GM21390 (cell line): ENCODE measurements at regions not wholly inside any gene's neighbourhood (a gene's known extent, or its start where the extent isn't known, plus 50 kb on each side); places are given as distances from the start of the nearest gene placed in this dataset.

ENCODE experiments used
- ATAC-seq: cut with Tn5 transposase; IDR thresholded peaks from one replicate; pipeline ENCODE4 v1.9.1; 2021; ENCODE audit not compliant: unreplicated experiment

DNA sequence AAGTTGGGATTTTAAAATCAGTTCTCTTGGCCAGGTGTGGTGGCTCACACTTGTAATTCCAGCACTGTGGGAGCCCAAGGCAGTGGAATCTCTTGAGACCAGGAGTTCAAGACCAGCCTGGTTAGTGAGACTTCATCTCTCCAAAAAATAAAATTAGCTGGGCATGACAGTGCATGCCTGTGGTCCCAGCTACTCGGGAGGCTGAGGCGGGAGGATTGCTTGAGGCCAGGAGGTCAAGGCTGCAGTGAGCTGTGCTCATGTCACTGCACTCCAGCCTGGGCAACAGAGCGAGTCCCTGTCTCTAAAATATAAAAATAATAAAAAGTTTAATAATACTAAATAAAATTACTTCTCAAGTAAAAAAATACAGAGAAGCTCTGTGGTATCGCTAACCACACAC, 77.5 kb downstream of the FOXA2 start:
- ATAC-seq = no peak

DNA sequence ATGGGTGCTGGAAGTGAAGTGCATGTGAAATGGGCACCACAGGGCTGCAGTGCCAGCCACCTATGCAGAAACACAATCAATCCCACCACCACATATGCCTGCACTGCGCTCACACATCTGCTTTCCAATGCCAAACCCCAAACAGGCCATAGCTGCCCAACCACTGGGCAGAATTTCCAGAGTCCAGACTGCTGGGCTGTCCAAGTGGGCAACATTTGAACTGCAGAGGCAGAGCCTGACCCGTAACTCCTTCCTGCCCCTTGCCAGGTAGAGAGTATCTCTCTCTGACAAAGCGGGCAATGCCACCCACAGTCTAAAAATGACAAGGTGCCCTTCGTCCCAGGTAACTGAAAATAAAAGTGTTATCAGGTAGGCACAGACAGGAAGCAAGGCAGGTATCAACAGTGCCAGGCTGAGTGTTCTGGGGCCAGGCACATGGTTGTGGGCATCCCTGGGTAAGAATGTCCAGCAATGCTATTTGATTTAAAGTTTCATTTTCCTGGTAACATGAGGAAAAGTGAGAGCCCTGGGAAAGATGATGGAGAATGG, 79.5 kb downstream of the FOXA2 start:
- ATAC-seq = no peak

DNA sequence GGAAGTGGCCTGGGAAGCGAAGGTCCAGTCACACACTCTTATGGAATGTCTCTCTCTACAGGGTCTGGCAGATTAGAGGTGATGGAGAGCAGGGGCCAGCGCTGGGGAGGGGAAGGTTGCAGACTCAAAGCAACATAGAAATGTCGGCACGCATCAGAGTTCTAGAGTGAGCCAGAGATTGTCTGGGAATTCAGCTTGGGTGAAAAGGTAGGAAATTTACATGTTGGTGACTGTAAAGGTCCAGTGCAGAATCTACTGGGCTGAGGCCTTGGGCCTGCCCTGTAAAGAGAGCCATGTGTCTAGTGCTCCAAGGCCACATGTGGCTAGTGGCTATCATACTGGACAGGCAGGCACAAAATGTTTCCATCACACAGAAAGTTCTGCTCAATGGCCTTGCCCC, 80.8 kb downstream of the FOXA2 start:
- no peak for ATAC-seq

DNA sequence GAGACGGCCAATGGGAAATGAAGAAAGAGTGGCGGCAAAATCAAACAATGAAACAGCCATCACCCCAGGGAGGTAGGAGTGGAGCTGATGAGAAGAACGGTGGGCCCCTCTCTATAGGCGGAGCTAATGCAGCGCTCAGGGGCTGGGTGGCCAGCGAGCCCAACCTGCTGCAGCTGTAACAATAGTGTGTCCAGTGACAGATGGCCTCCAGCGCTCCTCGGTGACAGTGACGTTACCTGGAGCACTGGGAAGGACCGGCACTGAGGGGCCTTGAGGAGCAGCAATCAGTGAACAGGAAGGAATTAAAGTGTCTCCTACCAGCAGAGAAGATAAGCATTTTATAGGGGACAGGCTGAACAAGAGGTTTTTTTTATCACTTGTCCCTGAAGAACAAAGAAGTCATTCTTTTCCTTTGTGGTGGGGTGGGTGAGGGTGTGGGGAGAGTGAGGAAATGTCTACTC, 81.6 kb downstream of the FOXA2 start:
- ATAC-seq = no peak

DNA sequence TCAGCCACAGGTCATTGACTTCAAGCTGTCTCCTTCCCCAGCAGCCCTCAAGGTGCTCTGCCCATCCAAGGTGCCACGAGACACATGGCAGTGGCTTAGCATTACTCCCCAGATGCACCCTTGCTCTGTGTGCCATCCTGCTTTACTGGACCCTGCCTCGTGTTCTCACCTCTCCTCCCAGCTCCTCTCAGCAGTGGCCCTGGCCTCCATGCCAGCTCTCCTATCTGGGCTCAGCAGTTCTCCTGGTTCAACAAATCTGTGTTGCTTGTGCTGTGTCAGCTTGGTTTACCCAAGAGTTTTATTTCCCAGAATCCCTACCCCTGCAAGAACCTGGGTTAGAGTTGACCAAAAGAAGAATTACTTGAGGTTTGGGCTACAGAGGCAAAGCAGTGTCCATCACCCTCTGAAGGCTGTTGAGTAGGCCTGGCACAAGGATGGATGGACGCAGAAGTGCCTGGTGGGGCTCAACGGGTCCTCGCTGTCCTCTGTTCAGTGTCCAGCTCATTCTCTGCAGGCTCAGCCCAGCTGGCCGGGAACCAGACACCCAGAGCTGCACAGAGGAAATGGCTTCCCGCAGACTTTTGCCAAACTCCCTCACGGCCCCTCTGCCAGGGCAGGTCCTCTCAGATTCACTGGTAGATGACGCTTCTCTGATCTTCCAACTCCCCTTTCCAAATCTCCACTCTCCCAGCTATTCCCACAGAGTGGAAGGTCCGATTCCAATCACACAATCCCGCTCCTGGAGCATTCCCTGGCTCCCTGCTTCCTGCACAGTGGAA, 82.6 kb downstream of the FOXA2 start:
- ATAC-seq = no peak

DNA sequence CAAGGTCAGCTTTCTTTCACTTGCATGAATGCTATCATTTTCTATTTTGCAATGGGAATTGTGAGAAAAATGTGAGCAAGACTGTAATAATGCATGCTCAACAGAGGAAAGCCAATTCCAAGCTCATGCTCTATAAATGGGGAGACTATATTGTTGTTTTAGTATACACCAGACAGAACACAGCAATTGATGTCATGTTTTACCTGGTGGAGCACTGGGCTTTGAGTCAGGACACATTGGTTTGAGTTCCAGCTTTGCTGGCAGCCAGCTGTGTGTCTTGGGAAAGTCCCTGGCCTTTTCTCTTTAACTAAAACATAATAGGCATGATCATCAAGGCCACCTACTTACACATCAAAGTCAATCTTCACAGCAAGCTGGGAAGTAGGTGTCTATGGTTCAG, 83.3 kb downstream of the FOXA2 start:
- no peak for ATAC-seq

DNA sequence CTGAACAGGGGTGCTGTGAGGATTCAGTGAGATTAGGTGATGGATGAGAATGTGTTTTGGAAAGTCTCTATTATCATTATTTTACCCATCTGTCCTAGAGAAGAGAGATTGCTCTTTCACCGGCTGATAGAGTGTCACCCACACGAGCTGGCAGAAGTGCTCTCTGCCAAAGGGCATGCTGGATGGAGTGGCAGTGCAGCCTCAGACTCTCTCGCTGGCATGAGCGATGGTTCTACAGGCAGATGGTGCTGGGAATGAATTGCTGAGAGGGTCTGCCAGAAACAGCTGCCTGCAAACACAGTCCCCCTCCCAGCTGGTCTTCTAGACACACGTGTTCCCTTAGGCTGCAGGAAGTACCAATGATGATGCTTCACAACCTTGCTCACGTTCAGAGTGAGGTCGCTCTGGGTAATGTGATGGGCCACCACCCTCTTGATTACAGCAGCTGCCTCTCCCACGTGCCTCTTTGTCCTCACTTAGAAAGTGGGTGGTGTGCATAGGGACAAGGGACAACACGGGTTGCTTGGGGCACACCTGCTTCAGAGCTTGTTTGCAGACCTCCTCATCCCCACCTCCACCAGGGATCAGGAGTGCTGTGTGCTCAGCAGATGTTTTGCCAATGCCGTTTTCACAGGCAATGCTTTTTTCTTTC, 84.7 kb downstream of the FOXA2 start:
- no peak for ATAC-seq

DNA sequence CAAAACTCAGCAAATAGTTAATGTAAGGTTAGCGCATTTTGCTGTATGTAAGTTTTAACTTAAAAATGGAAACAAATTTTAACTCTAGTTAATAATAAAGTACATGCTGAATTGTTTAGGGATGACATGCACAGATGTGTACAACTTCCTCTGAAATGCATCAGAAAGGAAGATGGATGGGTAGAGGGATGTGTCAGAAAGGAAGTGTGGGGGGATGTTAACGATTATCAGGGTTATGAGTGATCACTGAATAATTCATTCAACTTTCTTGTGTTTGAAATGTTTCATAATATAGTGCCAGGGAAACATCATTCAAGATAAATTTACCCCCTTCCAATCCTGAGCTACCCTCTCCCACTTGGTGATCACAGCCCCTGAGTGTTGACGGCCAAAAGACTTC, 87.6 kb downstream of the FOXA2 start:
- ATAC-seq = no peak

DNA sequence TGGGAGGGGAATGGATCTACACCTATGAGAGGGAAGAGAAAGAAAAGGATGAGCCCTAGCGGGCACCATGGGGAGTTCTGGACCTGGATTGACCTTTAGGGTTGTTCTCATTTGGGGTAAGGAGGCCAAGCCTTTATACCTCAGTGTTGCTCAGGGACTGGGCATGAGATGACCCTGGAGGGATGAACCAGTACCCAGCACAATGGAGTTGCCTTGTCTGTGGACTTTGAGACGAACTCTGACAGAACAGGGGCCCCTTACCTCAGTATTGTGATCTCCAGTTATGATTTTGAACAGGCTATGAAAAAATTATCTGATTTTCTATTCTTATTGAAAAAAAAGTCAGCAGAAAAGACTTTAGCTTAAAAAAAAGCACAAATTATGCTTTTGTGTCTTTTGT, 88.6 kb downstream of the FOXA2 start:
- no peak for ATAC-seq

DNA sequence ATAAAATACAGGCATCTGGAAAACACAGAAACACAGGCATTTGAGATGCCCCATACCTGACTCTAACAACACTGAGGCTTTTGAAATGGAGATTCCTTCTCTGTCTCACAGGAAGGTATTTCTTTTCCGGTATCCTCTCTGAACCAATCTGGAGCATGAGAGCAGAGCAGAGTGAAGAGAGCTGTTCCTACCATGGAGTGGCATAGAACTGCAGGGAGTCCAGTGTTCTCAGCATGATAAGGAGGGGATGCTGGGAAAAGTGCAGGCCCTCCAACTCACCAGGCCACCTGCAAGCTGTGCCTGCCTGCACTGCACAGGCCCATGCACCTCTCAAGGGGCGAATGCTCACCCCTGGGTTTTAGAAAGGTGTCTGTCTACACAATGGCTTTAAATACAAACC, 89.2 kb downstream of the FOXA2 start:
- no peak for ATAC-seq

DNA sequence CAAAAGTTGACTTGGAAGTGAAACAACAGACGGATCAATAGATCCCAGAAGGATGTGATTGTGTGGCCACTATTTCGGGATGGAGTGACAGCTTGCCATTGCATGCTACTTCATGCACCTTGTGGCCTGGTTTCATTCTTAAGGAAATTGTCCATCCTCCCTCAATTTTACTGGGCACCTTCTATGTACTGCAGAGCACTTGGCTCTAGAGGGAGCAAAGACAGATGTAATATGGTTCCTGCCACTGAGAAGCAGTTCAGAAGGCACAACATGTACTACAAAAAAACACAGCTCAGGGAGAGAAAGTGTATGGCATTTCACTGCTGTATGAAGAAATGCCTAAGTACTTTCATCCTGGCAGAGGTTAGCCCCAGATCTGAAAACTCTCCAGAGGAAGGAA, 91.9 kb downstream of the FOXA2 start:
- no peak for ATAC-seq

DNA sequence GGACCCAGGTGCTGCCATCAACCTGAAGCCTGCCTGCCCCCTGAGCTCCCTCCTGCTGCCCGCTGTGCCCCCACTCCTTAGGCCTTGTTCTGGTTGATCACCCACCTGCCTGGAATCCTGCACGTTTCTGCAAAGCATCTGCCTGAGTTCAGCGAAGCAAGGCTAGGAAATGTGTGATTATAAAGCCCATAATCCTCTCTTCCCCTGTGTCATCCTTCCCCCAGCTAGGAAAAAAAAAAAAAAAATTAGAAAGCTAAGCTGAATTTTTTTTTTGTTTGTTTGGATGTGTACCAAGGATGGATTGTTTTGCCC, 93.2 kb downstream of the FOXA2 start:
- no peak for ATAC-seq

DNA sequence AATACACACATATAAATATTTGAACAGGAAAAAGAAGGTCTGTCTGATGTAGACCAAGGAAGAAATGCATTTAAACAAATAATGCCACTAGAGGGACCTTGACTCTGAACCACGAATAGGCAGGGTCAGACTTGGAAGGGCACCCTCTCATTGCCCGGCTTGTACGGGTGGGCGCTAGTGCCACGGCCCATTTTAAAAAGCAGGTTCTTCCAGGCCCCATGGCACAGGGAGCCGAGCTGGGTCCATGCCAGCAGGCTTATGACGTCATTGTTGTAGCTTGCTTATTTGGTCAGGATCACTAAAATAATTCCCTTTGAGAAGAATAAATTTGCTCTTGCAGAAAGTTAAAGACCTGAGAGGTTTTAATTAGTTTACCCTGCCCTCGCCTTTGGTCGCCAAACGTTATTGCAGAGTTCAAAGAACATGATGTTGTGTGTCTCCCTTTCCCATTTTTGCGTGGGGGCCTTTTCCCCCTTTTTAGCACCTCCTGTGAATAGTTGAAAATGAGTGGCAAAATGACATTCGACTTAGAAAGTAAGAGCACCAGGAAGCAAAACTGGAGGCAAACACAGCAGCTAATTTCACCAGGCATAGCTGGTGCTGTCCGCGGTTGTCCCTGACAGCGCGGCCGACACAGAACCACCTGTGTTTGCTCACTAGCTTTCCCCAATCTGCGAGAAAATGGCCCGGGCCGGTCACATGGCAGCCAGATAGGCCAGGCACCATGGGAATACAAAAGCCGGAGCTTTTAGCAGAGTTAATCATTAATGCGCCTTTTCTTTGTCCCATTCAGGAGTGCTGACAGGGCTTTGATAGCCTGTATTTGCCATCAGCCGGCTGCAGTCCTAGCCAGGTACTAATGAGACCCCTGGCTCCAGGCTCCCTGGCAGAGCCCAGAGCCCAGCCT, 93.8 kb downstream of the FOXA2 start:
- no peak for ATAC-seq

DNA sequence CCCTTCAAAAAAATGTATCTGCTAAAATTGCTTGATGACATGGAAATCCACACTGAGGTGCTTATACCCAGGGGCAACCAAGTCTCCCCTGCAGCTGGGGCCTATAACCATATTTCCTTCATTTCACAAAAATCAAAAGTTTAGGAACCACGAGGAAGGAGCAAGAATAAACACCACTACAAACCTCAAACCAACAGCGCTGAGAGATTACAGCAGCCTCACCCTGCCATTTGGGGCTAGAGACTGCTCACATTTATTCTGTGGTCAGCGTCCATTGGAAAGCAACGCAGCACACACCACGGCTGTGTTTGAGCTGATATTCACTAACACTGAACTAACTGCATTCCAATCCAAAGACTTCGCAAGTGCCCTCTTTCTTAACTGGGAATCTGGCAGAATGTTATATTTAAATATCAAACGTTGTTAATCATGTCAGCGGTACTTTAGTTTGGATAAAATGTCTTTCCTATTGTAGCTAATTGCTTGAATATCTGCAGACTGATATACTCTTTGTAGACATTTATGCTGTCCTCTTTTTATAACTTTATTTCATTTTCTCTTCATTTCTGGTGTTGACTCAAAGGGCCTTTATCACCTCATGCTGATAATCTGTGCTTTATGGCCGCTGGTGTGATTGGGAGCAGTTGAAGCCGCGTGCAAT, 94.6 kb downstream of the FOXA2 start:
- ATAC-seq = no peak

DNA sequence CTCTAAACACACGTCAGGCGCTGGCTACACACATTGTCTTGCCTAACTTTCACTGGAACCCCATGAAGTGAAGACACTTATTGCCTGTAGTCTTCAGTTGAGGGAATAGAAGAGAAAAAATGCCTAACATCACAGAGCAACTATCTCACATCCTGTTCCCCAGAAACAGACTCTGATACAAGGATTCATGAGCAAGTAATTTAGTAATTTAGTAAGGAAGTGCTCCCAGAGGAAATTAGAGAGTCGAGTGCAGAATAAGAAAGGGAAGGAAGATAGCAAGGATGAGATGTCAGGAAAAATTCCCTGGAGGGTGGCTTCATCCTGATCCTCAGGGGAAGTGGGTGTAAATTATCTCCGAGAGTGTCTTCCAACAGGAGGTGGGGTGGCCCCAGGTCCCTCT, 104.0 kb downstream of the FOXA2 start:
- no peak for ATAC-seq

DNA sequence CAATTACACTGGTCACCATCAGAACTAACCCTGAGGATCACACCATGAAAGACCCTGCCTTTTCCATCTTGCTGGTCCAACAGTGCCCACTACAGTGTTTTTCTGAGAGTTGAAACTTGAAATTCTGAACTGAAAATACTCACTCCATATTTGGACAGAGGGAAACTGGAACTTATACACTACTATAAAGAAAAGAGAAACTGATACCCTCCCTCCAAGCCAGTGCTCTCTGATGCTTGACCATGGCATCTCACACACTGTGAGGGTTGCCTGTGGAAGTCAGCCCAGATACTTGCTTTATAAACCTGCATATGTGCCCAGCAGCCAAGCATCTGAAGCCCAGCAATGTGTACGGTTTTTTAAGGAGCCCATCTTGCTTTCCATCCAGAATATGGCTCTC, 108.7 kb downstream of the FOXA2 start:
- peak; percentile 100 for ATAC-seq

DNA sequence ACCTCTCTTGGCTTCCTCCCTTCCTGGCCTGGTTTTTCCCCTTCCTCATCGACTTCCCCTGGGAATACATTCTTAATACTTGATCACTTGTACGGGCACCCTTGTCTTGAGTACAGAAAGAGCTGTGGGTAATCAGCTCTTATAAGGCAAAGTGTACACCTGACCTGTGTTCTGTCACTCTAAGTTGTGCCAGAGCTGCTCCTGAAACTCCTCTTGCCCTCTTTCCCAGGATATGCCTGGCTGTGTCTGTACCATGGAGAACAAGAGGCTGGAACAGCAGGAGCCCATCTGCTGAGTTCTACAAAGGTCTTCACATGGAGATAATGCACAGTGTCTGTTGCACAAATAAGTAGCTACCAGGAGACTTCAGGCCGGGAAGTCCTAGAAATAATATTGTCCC, 110.1 kb downstream of the FOXA2 start:
- ATAC-seq = no peak

DNA sequence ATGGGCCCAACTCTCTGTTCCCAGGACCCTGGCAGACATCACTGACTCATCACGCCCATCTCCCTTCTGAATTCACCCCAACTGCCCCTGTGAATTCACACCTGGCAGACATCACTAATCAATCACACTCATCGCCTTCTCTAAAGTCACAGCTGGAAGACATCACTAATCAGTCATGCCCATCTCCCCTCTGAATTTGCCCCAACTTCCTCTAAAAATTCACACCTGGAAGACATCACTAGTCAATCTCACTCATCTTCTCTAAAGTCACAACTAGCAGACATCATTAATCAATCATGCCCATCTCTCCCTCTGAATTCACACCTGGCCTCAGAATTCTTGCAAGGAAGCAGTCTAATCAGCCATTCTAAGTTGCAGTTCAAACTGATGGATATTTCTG, 111.1 kb downstream of the FOXA2 start:
- ATAC-seq = no peak

DNA sequence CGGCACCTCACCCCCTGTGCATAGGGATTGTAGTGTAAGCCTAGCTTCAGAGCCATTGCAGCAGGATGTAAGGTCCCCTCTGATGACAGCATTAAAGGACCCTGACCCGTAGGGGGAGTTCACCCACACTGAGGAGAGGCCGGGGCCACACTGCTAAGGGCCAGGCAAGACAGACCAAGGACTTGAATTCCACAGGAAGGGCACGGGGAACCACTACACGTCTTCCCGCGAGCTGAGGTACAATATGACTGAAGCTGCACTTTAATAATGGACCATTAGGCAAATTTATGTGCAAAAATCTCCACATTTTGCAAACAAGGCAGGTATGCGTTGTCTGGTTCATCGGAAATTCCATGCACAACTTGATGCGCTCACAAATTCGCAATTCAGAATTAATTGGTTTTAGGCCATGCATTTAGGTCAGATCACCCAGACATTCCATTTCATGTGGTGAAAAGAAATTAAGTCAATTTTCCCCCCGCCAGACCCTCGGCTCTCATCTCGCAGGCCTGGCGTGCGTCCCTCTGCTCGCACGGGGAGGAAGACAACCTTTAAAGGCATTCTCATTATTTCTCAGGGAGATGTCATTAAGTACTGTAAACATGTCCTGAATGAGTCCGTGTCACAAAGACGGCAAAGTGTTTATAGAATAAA, 111.8 kb downstream of the FOXA2 start:
- no peak for ATAC-seq

DNA sequence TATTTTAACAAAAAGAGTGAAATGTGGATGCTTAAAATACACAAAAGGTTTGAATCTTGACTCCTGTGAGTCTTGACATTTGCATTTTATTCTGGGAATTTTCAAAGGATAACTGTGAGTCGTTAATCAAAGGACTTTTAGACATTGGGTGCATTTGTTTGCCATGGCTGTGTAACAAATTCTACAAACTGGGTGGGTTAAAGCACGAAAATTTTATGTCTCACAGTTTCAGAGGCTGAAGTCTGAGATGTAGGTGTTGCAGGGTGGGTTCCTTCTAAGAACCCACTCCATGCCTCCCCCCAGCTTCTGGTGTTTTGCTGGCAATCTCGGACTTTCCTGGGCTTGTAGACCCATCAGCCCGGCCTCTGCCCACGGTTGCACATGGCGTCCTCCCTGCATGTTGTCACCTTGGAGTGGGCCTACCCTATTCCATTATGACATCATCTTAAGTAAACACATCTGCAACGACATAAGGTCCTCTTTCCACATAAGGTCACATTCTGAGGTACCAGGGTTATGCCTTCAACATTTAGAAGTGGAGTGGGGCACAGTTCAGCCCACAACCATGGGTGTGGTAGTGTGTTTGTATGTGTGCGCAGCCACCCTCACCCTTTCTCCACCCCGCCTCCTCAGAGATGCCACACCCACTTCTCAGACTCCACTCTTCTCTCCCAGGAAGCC, 113.1 kb downstream of the FOXA2 start:
- no peak for ATAC-seq
